ENCODE measurements at regions not wholly inside any gene's neighbourhood (a gene's known extent, or its start where the extent isn't known, plus 50 kb on each side); places are given as distances from the start of the nearest gene placed in this dataset.

DNA sequence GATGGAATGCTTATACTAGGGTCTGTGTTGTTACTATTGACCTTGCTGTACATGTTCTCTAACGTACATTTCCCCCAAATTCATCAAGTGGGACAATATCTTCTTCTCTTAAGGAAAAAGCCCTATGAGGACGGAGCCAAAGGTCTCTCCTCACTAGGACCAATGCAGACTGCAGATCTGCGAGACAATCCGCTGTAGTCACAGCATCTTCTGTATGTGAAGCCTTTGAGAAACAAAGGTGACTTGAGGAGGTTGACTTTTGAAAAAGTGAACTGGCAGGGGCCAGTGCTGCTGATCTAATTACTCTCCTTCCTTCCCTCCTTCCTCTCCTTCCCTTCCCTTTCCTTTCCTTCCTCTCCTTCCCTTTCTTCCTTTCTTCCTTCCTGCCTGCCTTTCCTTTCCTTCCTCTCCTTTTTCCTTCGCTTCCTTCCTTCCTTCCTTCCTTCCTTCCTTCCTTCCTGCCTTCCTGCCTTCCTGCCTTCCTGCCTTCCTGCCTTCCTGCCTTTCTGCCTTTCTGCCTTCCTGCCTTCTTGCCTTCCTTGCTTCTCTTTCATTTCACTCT, 71.1 kb upstream of the BASP1 start:
- no peak for DNase-seq (ENCODE audit: low read depth, low spot score)
- no peaks in the 10 kb centered on the region for H3K79me2 ChIP-seq (ENCODE audit: insufficient read depth, low read length)

More for the DNA sequence above, 71.1 kb upstream of the BASP1 start:
- CTCF ChIA-PET = no interaction called here
- H2AFZ ChIP-seq (ENCODE audit: low read depth, low read length, poor library complexity, severe bottlenecking) = no peak overlapping the region
- no peak overlapping the region for H3K27ac ChIP-seq (ENCODE audit: low read depth, low read length)
- RAD21 ChIA-PET (ENCODE audit: low non-redundant PET in 1 of 2, low total read pairs in 2 of 2, uncharacterized antibody in 2 of 2, unreplicated experiment in 2 of 2) = no interaction called here
- no peak overlapping the region for H3K9ac ChIP-seq (ENCODE audit: low read length)
- H3K4me1 ChIP-seq (ENCODE audit: control insufficient read depth in 1 of 2, insufficient read depth in 2 of 2, low read length in 2 of 2) = peaks cover 13 to 17% of the 10 kb centered on the region in 2 experiments
- no peaks in the 10 kb centered on the region for H3K9me3 ChIP-seq (ENCODE audit: control insufficient read depth in 1 of 2, insufficient read depth in 1 of 2, low read depth in 1 of 2, low read length in 2 of 2)
- ATAC-seq = peak; percentile 39
- TF ChIP-seq TCF7L2 (IDR thresholded peaks at IDR 0.05; ENCODE audit: borderline replicate concordance, extremely low read depth, insufficient read depth, insufficient read length) = no peak
- no peak for TF ChIP-seq ZFX (IDR thresholded peaks at IDR 0.05)
- no peak for TF ChIP-seq EZH2phosphoT487 (IDR thresholded peaks at IDR 0.05; ENCODE audit: borderline replicate concordance)
- no peak for TF ChIP-seq EGR1 (IDR thresholded peaks at IDR 0.05; ENCODE audit: low read depth)
- TF ChIP-seq RAD21 (IDR thresholded peaks at IDR 0.05; ENCODE audit: low read depth) = no peak
- TF ChIP-seq SRF (IDR thresholded peaks at IDR 0.05; ENCODE audit: low read depth) = no peak
- TF ChIP-seq ELF1 (IDR thresholded peaks at IDR 0.05; ENCODE audit: borderline replicate concordance, low read depth) = no peak
- no peak for TF ChIP-seq POLR2A (IDR thresholded peaks at IDR 0.05; ENCODE audit: borderline replicate concordance, extremely low read depth, insufficient read depth, insufficient read length)
- TF ChIP-seq, protein P1, sequence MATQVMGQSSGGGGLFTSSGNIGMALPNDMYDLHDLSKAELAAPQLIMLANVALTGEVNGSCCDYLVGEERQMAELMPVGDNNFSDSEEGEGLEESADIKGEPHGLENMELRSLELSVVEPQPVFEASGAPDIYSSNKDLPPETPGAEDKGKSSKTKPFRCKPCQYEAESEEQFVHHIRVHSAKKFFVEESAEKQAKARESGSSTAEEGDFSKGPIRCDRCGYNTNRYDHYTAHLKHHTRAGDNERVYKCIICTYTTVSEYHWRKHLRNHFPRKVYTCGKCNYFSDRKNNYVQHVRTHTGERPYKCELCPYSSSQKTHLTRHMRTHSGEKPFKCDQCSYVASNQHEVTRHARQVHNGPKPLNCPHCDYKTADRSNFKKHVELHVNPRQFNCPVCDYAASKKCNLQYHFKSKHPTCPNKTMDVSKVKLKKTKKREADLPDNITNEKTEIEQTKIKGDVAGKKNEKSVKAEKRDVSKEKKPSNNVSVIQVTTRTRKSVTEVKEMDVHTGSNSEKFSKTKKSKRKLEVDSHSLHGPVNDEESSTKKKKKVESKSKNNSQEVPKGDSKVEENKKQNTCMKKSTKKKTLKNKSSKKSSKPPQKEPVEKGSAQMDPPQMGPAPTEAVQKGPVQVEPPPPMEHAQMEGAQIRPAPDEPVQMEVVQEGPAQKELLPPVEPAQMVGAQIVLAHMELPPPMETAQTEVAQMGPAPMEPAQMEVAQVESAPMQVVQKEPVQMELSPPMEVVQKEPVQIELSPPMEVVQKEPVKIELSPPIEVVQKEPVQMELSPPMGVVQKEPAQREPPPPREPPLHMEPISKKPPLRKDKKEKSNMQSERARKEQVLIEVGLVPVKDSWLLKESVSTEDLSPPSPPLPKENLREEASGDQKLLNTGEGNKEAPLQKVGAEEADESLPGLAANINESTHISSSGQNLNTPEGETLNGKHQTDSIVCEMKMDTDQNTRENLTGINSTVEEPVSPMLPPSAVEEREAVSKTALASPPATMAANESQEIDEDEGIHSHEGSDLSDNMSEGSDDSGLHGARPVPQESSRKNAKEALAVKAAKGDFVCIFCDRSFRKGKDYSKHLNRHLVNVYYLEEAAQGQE (IDR thresholded peaks at IDR 0.05; ENCODE audit: low read depth) = no peak
- TF ChIP-seq CEBPB (IDR thresholded peaks at IDR 0.05; ENCODE audit: low read depth) = no peak
- TF ChIP-seq SP1 (IDR thresholded peaks at IDR 0.05; ENCODE audit: low read depth) = no peak
- TF ChIP-seq, protein P2, sequence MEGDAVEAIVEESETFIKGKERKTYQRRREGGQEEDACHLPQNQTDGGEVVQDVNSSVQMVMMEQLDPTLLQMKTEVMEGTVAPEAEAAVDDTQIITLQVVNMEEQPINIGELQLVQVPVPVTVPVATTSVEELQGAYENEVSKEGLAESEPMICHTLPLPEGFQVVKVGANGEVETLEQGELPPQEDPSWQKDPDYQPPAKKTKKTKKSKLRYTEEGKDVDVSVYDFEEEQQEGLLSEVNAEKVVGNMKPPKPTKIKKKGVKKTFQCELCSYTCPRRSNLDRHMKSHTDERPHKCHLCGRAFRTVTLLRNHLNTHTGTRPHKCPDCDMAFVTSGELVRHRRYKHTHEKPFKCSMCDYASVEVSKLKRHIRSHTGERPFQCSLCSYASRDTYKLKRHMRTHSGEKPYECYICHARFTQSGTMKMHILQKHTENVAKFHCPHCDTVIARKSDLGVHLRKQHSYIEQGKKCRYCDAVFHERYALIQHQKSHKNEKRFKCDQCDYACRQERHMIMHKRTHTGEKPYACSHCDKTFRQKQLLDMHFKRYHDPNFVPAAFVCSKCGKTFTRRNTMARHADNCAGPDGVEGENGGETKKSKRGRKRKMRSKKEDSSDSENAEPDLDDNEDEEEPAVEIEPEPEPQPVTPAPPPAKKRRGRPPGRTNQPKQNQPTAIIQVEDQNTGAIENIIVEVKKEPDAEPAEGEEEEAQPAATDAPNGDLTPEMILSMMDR (IDR thresholded peaks at IDR 0.05 in 2 of 3, conservative IDR thresholded peaks at IDR 0.05 in 1 of 3; ENCODE audit: borderline replicate concordance in 1 of 3, insufficient read depth in 1 of 3, low read depth in 2 of 3, low read length in 2 of 3) = no peak
- TF ChIP-seq JUND (IDR thresholded peaks at IDR 0.05) = no peak
- POLR2A ChIA-PET = no interaction called here
- H3K36me3 ChIP-seq (ENCODE audit: control insufficient read depth in 1 of 2, insufficient read depth in 2 of 2, low read length in 2 of 2) = no peaks in the 10 kb centered on the region
- no peaks in the 10 kb centered on the region for H3K9me2 ChIP-seq (ENCODE audit: insufficient read depth)
- no peaks in the 10 kb centered on the region for H4K20me1 ChIP-seq (ENCODE audit: insufficient read depth)
- no peak overlapping the region for H3K4me3 ChIP-seq (replicated peaks in 1 of 2; ENCODE audit: low read depth in 1 of 2, low read length in 2 of 2)
- intact Hi-C loops (cut with micrococcal nuclease) = no loop called here
- H3K27me3 ChIP-seq (ENCODE audit: insufficient read depth, low read length) = peaks cover 4% of the 10 kb centered on the region; the same call in 1 of the 2 replicates
- BruUV-seq (replicated peaks) = no TSS peak
- H3K4me2 ChIP-seq (ENCODE audit: low read length) = peak overlapping the region; percentile 58
